NCI-H748 treated with DMSO at 0.1 percent for 48 hours (cell line): ENCODE measurements at regions not wholly inside any gene's neighbourhood (a gene's known extent, or its start where the extent isn't known, plus 50 kb on each side); places are given as distances from the start of the nearest gene placed in this dataset.

Experiments used
- DNase-seq: peaks from one replicate; lab custom pipeline; 2025; lab: John Stamatoyannopoulos, UW

DNA sequence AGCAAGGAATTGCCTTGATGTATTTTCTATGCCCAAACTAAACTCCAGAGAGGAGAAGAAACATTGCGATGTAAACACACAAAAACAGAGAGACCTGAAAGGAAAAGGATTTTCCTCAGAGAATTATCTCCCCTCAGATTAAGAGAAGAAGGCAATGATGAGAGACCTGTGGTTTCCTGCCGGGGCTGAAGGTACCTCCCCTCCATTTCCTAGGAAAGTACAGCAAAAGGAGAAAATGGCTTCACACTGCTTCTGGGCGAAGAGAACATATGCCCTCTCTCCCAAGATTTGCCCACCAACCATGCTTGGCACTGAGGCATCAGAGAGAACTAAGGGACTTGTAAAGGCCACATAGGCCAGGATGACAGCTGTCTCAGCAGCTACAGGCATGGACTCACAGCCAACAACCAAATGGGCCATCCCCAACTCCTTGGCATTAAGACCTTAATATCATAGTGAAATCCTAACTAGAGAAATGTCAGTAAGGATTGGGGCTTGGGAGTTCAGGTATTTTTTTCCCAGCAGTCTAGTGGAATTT lies 523.0 kb downstream of the PTPRC start:
- DNase-seq: no peak

- DNase-seq: no peak
These were observed 524.4 kb downstream of the PTPRC start for GRCh38 chr1:199163267-199163666.

GRCh38 chr1:199163670-199164069 lies 524.8 kb downstream of the PTPRC start:
- DNase-seq: no peak

GRCh38 chr1:199167460-199167859 lies 528.6 kb downstream of the PTPRC start:
- DNase-seq: no peak

DNA sequence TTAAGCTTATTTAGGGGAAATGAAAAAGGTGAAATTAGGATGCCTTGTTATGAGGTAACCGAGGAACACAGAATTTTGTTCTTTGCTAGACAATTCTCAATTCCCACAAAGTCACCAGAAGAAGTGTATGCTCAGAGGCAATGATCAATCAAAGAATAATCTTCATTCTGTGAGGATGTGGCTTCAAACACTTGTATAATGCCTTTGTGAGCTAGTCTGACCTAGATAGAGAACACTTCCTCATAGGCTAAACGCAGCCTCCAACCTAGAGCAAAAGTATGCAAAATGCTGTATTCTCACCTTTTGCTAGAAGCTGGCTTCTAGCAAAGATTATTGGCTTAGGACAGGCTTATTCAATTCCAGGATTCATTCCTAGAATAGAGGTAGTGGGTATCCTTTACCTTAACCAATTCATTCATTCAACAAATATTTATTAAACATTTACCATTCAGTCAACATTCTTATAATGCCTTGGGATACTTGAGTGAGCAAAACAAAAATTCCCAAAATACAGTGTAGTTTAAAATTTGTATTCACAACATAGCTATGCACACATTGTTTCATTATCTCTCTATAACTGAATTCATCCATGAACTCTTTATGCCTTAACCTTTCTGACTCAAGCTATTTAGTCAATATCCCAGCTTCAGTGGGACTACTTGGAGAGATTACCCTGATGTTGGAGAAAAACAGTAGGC lies 530.2 kb downstream of the PTPRC start:
- no peak for DNase-seq

GRCh38 chr1:199170711-199171110 lies 531.9 kb downstream of the PTPRC start:
- DNase-seq: no peak

- DNase-seq: no peak
These were observed 533.6 kb downstream of the PTPRC start for GRCh38 chr1:199172171-199173124.

DNA sequence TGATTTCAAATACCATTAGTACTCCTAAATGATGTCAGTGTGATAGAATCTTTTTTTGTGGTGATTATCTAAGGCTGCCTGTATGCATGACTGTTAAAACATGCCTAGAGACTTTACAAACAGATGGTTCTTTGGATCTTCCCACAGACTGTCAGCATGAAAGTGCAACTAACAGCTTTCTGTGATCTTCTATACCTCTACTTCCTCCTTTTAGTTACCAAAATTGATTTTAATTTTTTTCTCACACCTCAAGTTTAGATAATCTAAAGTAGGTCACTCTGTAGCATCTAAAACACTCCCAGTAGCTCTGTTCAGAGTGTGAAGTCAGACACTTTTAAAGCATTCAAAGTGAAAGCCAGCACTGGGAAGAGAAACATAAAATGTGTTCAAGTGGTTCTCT lies 534.5 kb downstream of the PTPRC start:
- DNase-seq: no peak

DNA sequence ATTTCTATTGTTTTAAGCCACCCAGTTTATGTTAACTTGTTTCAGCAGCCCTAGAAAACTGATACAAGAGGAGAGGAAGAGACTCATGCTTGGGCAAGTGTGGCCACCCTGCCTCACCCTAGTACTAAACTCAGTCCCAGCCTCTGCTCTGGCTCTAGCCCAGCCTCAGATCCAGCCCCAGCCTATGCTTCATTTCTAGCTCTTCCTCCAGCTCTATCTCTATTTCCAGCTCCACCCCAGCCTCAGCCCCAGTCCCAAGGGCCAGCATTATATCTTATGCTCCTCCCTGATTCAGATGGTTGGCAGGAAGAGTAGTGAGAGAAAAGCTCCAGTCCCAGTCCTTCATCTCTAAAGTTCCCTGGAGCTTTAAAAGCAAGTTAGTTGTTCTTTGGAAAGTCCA lies 535.5 kb downstream of the PTPRC start:
- no peak for DNase-seq

DNA sequence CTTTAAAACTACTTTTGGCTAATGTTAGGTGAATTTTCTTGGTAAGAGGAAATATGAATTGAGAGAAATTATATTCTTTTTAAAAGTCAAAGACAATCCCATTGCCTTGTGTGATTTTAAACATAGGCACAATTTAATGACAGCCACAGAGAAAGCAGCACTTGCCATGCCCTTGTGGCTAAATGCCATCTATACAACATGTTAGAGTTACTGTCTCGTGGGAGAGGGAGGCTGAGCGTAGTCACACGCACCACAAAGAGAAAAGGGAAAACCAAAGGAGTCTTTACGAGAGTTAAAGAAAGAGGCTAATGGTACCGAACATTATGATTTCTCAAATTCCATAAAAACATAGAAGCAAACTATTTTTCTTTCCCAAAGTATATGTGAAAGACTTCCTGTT lies 537.9 kb downstream of the PTPRC start:
- no peak for DNase-seq

DNA sequence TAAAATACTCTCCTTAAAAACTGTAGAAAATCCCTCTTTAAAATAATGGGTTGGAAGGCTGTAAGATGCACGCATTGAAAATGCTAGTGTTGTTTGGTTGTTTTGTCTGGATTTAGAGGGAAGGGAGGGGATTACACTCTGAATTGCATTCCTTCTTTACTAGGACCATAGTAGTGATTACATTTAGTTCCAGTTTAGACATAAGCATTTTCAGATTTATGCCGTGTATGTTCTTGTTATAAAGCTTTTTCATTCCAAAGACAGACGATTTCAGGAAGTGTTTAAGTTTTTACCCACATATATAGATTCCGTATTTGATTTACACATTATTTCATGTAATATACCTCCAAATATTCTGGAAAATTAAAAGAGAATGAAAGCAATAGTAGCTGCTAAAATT lies 538.4 kb downstream of the PTPRC start:
- no peak for DNase-seq

DNA sequence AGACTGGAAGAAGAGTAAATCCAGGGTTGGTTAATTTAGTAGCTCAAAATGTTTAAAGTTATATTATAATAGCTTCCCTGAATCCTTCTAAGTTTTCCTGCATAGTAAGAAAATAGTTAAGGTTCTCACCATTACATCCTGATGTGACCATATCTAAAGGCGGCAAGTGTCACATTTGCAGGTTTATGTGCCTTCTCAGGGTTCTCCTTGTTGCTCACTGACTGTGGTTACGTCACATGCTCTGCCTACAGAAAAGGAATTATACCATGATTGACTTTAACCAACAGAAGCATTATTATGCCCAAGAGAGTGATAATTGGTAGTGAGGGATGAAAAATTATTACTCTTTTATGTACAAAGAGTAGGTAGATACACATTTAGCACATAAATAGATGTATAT lies 539.8 kb downstream of the PTPRC start:
- DNase-seq: no peak

DNA sequence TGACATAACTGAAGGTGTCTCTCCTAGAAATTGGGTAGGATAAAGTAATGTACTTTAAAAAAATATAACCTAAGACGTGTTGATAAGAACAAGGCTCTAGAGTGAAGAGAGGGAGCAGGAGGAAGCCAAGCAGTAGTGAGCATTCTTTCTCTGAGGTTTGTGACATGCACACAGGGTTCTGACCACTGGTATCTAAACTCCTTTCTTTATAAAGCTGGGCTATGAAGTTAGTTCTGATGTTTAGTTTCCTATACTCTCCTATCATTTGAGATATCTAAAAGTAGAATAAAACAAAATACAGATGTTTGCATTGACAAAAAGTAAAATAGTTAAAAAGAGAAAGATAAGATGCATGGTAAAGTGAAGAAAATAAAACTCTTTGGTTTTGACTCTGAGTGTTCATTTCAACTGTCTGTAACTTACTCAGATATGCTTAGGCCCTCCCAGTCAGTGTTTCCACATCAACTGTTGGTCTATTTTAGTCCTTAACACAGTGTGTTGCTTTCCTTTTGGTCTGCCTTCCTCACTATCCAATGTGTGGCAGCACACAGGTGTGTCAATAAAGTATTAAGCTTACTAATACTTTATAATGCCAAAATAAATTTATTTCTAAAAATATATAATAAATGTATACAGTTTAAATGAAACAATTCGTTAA lies 543.5 kb downstream of the PTPRC start:
- DNase-seq: no peak

GRCh38 chr1:199184180-199184579 lies 545.3 kb downstream of the PTPRC start:
- no peak for DNase-seq

- no peak for DNase-seq
These were observed 556.0 kb downstream of the PTPRC start for GRCh38 chr1:199194862-199195261.

DNA sequence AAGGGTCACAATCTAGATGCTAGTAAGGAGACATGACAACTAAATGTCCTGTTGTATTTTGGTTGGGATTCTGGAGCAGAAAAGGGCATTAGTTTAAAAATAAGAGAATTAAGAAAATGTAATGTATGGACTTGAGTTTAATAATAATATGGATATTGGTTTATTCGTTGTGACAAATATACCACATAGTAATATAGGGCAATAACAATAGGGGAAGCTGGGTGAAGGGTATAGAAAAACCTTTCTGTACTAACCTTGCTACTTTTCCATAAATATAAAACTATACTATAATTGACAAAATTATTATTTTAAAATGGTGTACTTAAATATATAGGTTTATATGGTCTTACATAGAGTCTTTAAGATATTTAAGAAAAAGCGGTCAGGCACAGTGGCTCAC lies 558.9 kb downstream of the PTPRC start:
- DNase-seq: no peak

- DNase-seq: no peak
These were observed 563.5 kb downstream of the PTPRC start for GRCh38 chr1:199202331-199202730.

DNA sequence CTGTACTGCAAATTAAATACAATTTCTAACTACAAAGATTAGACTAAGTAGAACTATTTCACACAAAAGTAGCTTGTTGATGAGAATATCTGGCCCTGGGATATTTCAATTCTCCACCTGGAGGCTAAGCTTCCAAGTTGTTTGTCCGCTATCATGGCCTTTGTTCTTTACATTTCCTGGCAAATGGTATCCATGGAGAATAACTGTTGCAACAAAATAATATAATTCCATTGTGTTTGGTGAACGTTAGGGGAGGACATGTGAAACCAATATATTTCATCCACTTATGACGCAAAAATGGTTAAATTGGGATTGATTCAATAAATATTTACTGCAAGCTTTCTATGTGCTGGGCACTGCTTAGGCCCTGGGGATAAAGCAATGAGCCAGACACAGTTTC lies 565.4 kb downstream of the PTPRC start:
- DNase-seq: peak; percentile 27

DNA sequence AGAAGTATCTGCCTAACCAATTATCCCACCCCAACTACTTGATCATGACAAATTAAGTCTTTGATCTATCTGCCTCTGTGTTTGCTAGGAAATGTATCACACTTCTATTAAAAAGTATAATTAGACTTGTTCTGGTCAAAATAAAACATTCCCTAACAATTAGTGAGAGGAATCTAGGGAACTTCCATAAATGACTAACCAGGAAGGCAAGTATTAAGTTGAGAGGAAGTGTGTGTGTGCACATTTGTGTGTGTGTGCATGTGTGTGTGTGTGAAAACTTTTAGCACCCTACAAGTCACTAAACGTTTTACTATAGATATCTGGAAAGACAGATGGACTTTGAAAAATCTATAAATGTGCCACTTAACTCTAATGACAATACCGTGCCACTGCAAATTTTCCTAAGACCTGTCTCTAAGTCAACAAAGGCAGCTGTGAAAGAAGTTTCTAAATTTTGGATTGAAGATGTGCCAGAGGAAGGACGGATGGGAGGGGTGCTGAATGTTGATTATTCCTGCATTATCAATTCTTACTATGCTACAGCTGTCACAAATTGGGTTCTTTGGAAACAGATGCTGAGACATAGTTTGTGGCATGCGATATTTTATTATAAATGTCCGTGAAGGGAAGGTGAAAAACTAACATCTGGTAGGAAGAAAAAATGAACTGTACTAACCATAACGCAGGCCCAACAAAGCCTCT lies 567.1 kb downstream of the PTPRC start:
- no peak for DNase-seq

GRCh38 chr1:199208847-199209246 lies 570.0 kb downstream of the PTPRC start:
- no peak for DNase-seq

- DNase-seq: no peak
These were observed 579.2 kb downstream of the PTPRC start for GRCh38 chr1:199218065-199218464.

- no peak for DNase-seq
These were observed 579.7 kb downstream of the PTPRC start for GRCh38 chr1:199218533-199218932.
